Mucosa of descending colon (tissue), 3 donors: ENCODE measurements at regions not wholly inside any gene's neighbourhood (a gene's known extent, or its start where the extent isn't known, plus 50 kb on each side); places are given as distances from the start of the nearest gene placed in this dataset.

ENCODE experiments used
- ATAC-seq: fragments of 200-7000 bp; cut with Tn5 transposase; one replicate; pipeline ENCODE4 v1.9.1; 2020; ENCODE audit warnings: mild to moderate bottlenecking, moderate library complexity
- DNase-seq, 3 donors: peaks; one replicate each; pipeline ENCODE4 v3.0.0-alpha.2; 2020
- H3K36me3 ChIP-seq: fragments of 200-600 bp; one replicate; pipeline ENCODE4 v1.8.0; 2021; ENCODE audit warnings: low read depth, mild to moderate bottlenecking
- H3K4me1 ChIP-seq: fragments of 200-600 bp; one replicate; pipeline ENCODE4 v1.8.0; 2021; ENCODE audit warnings: low read depth, mild to moderate bottlenecking
- H3K4me3 ChIP-seq: fragments of 200-600 bp; one replicate; pipeline ENCODE4 v1.8.0; 2021; ENCODE audit warnings: mild to moderate bottlenecking
- H3K9me3 ChIP-seq: fragments of 200-600 bp; one replicate; pipeline ENCODE4 v1.8.0; 2021; ENCODE audit warnings: mild to moderate bottlenecking
- CTCF ChIP-seq: fragments of 200-600 bp; IDR thresholded peaks from one replicate; pipeline ENCODE4 v1.8.0; 2022; ENCODE audit warnings: antibody characterized with exemption, mild to moderate bottlenecking
- intact Hi-C, 2 donors: fragments of 100-400 bp; cut with DNase I in 1 of 2; cut with micrococcal nuclease in 1 of 2; formaldehyde crosslinking; loops; one replicate each; pipeline versions ENCODE4 v1.11.0 to v1.11.1; 2022; cut with DNase I, micrococcal nuclease
- donor health status: DM: no; HTN: no; CAD: no; lungs with moderate emphysema.
- donor health status: DM: no; HTN: no; CAD: no.
- donor health status: DM: no; HTN: yes; CAD: no.

DNA sequence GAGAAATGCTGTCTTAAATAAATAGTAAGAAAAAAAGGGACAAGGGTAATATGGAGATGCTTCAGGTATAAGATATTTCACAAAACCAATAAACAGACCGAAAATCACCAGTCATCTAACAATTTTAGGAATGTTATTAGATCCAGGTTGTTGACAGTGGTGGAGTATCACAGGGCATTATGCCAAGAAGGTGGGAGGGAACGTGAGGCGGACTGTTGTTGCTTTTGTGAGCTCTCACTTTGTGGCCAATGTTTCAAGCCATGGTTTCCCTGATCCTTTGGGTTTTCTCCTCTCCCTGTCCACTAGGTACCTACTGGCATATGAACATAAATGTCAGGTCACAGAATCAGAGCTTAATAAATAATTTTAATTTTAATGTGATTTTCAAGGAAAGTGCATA, 790.3 kb upstream of the SLITRK1 start:
- H3K4me1 ChIP-seq, result no peaks in the 10 kb centered on the region
- DNase-seq (no peak), ATAC-seq (no peak)
- TF ChIP-seq CTCF, result no peak
- no peaks in the 10 kb centered on the region for H3K36me3 ChIP-seq
- no peaks in the 10 kb centered on the region for H3K9me3 ChIP-seq
- no peak overlapping the region for H3K4me3 ChIP-seq
- intact Hi-C loops, result no loop called here

DNA sequence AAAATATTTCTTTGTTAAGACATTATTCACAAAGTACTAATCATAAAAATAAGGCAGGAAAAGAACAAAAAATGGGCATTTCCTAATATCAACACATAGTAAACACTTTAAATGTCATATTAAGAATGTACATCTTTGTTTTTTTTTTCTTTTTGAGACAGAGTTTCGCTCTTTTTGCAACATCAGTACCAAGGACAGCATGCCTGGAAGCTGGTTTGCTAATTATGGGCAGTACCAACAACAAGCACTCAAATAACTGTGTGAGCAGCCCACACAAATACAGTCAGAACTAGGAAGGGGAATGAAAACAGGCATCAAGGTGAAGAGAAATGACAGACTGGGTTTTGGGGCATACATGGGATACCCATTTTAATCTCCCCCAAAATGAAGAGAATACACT, 788.0 kb upstream of the SLITRK1 start:
- intact Hi-C loops, result no loop called here

GRCh38 chr13:84668637-84669036, 786.4 kb upstream of the SLITRK1 start:
- no peak for TF ChIP-seq CTCF
- no peaks in the 10 kb centered on the region for H3K36me3 ChIP-seq
- DNase-seq, result peak in 1 of 3 donors; percentile 7
- ATAC-seq, result peak; percentile 96
- H3K4me1 ChIP-seq, result no peaks in the 10 kb centered on the region
- H3K4me3 ChIP-seq, result no peak overlapping the region
- H3K9me3 ChIP-seq, result no peaks in the 10 kb centered on the region
- intact Hi-C loops, result no loop called here

More for the DNA sequence above, 788.0 kb upstream of the SLITRK1 start:
- DNase-seq (no peak), ATAC-seq (no peak)
- TF ChIP-seq CTCF, result no peak
- Histone ChIP-seq H3K4me1 (no peaks in the 10 kb centered on the region), H3K36me3 (no peaks in the 10 kb centered on the region), H3K4me3 (no peak overlapping the region), H3K9me3 (no peaks in the 10 kb centered on the region)

DNA sequence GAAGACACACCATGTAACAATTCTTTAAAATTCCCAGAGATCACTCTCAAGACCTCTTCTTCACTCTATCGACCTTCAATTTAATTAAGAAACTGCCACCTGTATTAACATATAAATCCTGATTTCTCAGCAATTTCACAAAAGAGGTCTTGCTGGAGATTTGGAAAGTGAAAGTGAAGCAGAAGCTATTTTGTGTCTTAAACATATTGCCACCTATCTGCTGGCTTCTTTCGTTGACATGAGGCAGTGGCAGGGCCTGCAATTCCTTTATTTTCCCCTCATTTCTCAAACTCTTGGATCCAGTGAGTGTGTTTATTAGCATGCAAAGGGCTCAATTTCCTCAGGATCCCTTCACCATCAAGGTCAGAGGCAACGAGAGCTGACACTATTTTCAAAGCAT, 780.2 kb upstream of the SLITRK1 start:
- DNase-seq (no peak), ATAC-seq (no peak)
- H3K36me3 ChIP-seq, result no peaks in the 10 kb centered on the region
- TF ChIP-seq CTCF, result no peak
- intact Hi-C loops, result no loop called here
- no peaks in the 10 kb centered on the region for H3K4me1 ChIP-seq
- H3K9me3 ChIP-seq, result no peaks in the 10 kb centered on the region
- H3K4me3 ChIP-seq, result no peak overlapping the region

- no peaks in the 10 kb centered on the region for H3K9me3 ChIP-seq
- H3K36me3 ChIP-seq, result no peaks in the 10 kb centered on the region
- H3K4me3 ChIP-seq, result no peak overlapping the region
- H3K4me1 ChIP-seq, result no peaks in the 10 kb centered on the region
- TF ChIP-seq CTCF, result no peak
- DNase-seq (no peak), ATAC-seq (no peak)
- intact Hi-C loops, result no loop called here
Measured at GRCh38 chr13:84661718-84662117, 779.4 kb upstream of the SLITRK1 start.

GRCh38 chr13:84659359-84659661, 777.0 kb upstream of the SLITRK1 start:
- Histone ChIP-seq H3K4me1 (no peaks in the 10 kb centered on the region), H3K36me3 (no peaks in the 10 kb centered on the region), H3K4me3 (no peak overlapping the region), H3K9me3 (no peaks in the 10 kb centered on the region)
- TF ChIP-seq CTCF, result no peak
- no peak for ATAC-seq
- intact Hi-C loops, result no loop called here
- no peak for DNase-seq
